ENCODE measurements at regions not wholly inside any gene's neighbourhood (a gene's known extent, or its start where the extent isn't known, plus 50 kb on each side); places are given as distances from the start of the nearest gene placed in this dataset.

DNA sequence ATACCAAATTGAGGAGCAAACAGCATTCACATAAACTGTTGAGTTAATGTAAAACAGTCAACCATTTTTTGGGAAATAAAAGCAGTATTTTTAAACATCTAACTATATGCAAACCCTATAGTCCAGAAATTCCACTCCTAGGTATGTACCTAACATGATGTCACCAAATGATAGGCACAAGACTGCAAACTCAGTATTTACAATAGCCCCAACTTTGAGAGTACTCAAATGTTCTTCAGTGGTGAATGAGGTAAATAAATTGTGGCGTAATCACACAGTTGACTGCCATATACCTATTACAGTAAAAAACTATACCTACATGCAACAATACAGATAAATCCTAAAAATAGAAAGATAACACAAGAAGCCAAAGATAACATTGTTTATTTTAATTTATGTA is 1243.8 kb upstream of the ADGRL3 start:
- Histone ChIP-seq H3K79me1 (ENCODE audit: low read depth, low read length) (no peaks in the 10 kb centered on the region), H2AK5ac (ENCODE audit: low read depth, low read length) (no peak overlapping the region), H3K23ac (ENCODE audit: insufficient read length) (no peak overlapping the region), H2BK15ac (ENCODE audit: low read length) (no peak overlapping the region), H3K27ac (ENCODE audit: low read depth, low read length) (no peak overlapping the region), H3K9me3 (ENCODE audit: insufficient read depth in 2 of 2, low read depth in 1 of 2, low read length in 1 of 2) (no peaks in the 10 kb centered on the region), H3K23me2 (ENCODE audit: low read depth, low read length) (no peaks in the 10 kb centered on the region), H3K36me3 (ENCODE audit: control insufficient read depth in 2 of 4, insufficient read depth in 4 of 4, low read length in 3 of 4) (no peaks in the 10 kb centered on the region), H2AFZ (ENCODE audit: low read length) (no peak overlapping the region), H3K14ac (ENCODE audit: insufficient read length) (no peak overlapping the region), H3K27me3 (replicated peaks in 1 of 4; ENCODE audit: control insufficient read depth in 3 of 4, extremely low read depth in 1 of 4, insufficient read depth in 3 of 4, low read length in 3 of 4) (no peaks in the 10 kb centered on the region), H2BK120ac (replicated peaks; ENCODE audit: low read depth, low read length) (no peak overlapping the region), H4K20me1 (replicated peaks in 1 of 2; ENCODE audit: control insufficient read depth in 1 of 2, insufficient read depth in 2 of 2, low read length in 2 of 2) (no peaks in the 10 kb centered on the region), H3K9ac (replicated peaks in 1 of 4; ENCODE audit: extremely low read depth in 1 of 4, low read depth in 3 of 4, low read length in 3 of 4) (no peak overlapping the region; a peak in 1 of 7 replicates), H3K4me3 (ENCODE audit: extremely low read depth in 1 of 4, insufficient read depth in 2 of 4, low read depth in 3 of 4, low read length in 4 of 4) (no peak overlapping the region), H2BK20ac (ENCODE audit: low read length) (no peak overlapping the region), H2BK12ac (ENCODE audit: low read depth, low read length) (no peak overlapping the region), H3K79me2 (ENCODE audit: control insufficient read depth in 1 of 2, insufficient read depth in 2 of 2, low read length in 2 of 2) (no peaks in the 10 kb centered on the region), H3K4me2 (ENCODE audit: insufficient read depth in 1 of 2, low read depth in 2 of 2, low read length in 2 of 2) (no peak overlapping the region), H2BK5ac (ENCODE audit: low read depth, low read length) (no peak overlapping the region), H4K91ac (replicated peaks; ENCODE audit: insufficient read length, low read length) (no peak overlapping the region), H4K8ac (ENCODE audit: extremely low read depth, insufficient read depth, low read length) (no peak overlapping the region), H3K4me1 (replicated peaks in 1 of 4; ENCODE audit: control insufficient read depth in 3 of 4, insufficient read depth in 4 of 4, low read length in 3 of 4) (no peaks in the 10 kb centered on the region), H3K56ac (replicated peaks; ENCODE audit: insufficient read length, low read depth, low read length) (no peak overlapping the region), H3K4ac (replicated peaks; ENCODE audit: insufficient read length, low read depth, low read length) (no peak overlapping the region), H4K5ac (ENCODE audit: insufficient read length, low read depth, low read length) (no peak overlapping the region), H3K18ac (ENCODE audit: extremely low read depth, low read length) (no peak overlapping the region)
- 96% methylated on average over 1 of the region's 1 CpG; no CpG with 5 or more reads in 1 of the 2 experiments for WGBS, 2 experiments (ENCODE audit: extremely low coverage in 1 of 2, insufficient coverage in 1 of 2, insufficient read length in 1 of 2, insufficient replicate concordance in 2 of 2, low coverage in 1 of 2, low lambda C conversion rate in 2 of 2, missing lambda C conversion rate in 1 of 2)
- FAIRE-seq (no peak), DNase-seq (ENCODE audit: low read depth in 1 of 2, low spot score in 2 of 2) (no peak)
- TF ChIP-seq EZH2 (IDR thresholded peaks at IDR 0.05; ENCODE audit: low read depth, low read length, severe bottlenecking) (no peak), CBX5 (IDR thresholded peaks at IDR 0.05; ENCODE audit: low read depth, low read length) (no peak)
- CTCF ChIA-PET (ENCODE audit: partially characterized antibody) = no interaction called here
- POLR2A ChIA-PET (ENCODE audit: partially characterized antibody) = no interaction called here
